Mesothelial cell of epicardium (in vitro differentiated cells): ENCODE measurements at regions not wholly inside any gene's neighbourhood (a gene's known extent, or its start where the extent isn't known, plus 50 kb on each side); places are given as distances from the start of the nearest gene placed in this dataset.

ENCODE experiments used
- DNase-seq, 2 experiments: peaks; one replicate each; pipeline ENCODE4 v3.0.0; 2021; ENCODE audit warnings: low spot score in 2 of 2; ENCODE audit not compliant: unreplicated experiment in 2 of 2
- H3K27ac Mint-ChIP-seq: 2 replicates; pipeline ENCODE4 v1.8.0; 2021; ENCODE audit warnings: mixed read lengths
- H3K27me3 Mint-ChIP-seq: 2 replicates; pipeline ENCODE4 v1.8.0; 2021; ENCODE audit warnings: low read depth, mixed read lengths
- H3K36me3 Mint-ChIP-seq: 2 replicates; pipeline ENCODE4 v1.8.0; 2021; ENCODE audit warnings: mixed read lengths
- H3K4me1 Mint-ChIP-seq: 2 replicates; pipeline ENCODE4 v1.8.0; 2021; ENCODE audit warnings: mixed read lengths
- H3K4me3 Mint-ChIP-seq: 2 replicates; pipeline ENCODE4 v1.8.0; 2021; ENCODE audit warnings: mild to moderate bottlenecking, moderate library complexity, mixed read lengths
- H3K9me3 Mint-ChIP-seq: 2 replicates; pipeline ENCODE4 v1.8.0; 2021; ENCODE audit warnings: mixed read lengths
- CTCF ChIP-seq: fragments of 200-600 bp; sonication (generic); IDR thresholded peaks from one replicate; pipeline ENCODE4 v1.5.0; 2021; ENCODE audit warnings: antibody characterized with exemption; ENCODE audit not compliant: unreplicated experiment

DNA sequence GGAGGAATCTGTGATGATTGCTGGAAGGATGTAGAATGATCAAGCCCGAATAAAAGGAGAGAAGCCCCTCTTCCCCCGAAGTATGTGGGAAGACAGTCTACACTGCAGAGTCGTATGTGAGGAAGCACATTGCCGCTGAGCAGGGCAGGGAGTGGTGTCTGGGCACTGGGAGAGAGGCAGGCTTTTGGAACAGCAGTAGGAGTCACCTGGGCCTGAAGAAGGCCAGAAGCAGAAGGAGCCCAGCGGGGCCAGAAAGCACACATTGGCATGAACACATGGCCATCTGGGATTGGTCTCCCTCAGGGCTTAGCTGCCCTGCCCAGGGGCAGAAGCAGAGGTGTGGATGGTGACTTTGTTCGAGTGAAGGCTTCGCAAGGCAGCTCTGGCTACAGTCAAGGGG lies 162.8 kb downstream of the ERCC6L2 start:
- peaks cover 5% of the 10 kb centered on the region for H3K27me3 Mint-ChIP-seq
- no peaks in the 10 kb centered on the region for H3K4me1 Mint-ChIP-seq
- DNase-seq, result no peak
- peaks cover 34% of the 10 kb centered on the region for H3K9me3 Mint-ChIP-seq
- H3K4me3 Mint-ChIP-seq, result no peak overlapping the region
- H3K27ac Mint-ChIP-seq, result no peak overlapping the region
- peaks cover 12% of the 10 kb centered on the region for H3K36me3 Mint-ChIP-seq
- no peak for TF ChIP-seq CTCF

- Mint-ChIP-seq H3K4me1 (no peaks in the 10 kb centered on the region), H3K27me3 (peaks cover 14% of the 10 kb centered on the region), H3K36me3 (peaks cover 12% of the 10 kb centered on the region), H3K4me3 (no peak overlapping the region), H3K27ac (no peak overlapping the region), H3K9me3 (peaks cover 34% of the 10 kb centered on the region)
- DNase-seq, result no peak
- no peak for TF ChIP-seq CTCF
Measured at GRCh38 chr9:96034553-96035122, 159.1 kb downstream of the ERCC6L2 start.

DNA sequence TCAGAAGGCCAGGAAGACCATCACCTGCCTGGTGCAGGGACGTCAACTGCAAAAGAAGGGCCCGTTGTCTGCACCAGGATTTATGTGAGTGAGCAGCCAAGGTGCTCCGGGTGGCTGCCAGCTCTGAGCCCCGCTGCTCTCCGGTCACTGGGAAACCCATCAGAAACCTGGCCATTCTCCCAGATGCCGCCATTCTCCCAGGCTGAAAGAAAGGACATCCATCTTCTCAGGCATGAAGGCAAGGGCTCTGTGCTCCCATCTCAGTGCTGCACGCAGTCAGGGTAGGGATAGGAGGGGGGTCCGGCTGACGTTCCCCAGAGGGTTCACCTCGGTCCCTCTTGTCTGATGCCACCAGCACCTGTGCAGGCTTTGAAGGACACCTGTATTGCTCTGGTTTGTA lies 158.4 kb downstream of the ERCC6L2 start:
- Mint-ChIP-seq H3K9me3 (peaks cover 29% of the 10 kb centered on the region), H3K4me3 (no peak overlapping the region), H3K27me3 (peaks cover 19% of the 10 kb centered on the region), H3K36me3 (peaks cover 10% of the 10 kb centered on the region), H3K27ac (no peak overlapping the region), H3K4me1 (no peaks in the 10 kb centered on the region)
- no peak for DNase-seq
- TF ChIP-seq CTCF, result no peak

DNA sequence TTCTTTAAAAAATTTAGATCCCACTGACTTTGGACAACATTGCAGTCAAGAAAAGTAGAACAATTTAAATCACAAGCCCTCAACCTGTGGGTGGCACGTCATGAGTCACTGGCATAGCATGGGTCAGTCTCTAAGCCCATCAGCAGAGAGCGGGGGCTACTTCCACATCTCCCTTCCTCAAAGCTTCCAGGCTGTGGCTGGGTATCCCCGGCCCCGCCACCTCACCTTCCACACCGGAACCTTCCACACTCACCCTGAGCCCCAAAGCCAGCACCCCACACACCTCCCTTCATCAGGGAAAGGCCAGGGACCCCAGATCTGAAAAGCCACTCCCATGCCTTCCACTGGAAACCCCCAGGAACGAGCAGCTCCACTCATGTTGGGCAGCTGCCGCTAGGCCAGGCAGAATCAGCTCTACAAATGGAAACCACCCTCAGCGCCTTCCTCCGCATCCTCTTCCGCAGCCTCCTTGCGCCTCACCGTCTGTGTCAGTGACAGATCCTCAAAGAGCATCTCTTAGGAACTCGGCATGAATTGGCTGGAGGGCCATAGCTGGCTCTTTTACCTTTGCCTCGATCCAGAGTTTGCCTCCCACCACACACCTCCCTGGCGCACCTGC lies 156.5 kb downstream of the ERCC6L2 start:
- no peak for DNase-seq
- Mint-ChIP-seq H3K27ac (no peak overlapping the region), H3K9me3 (peaks cover 12% of the 10 kb centered on the region), H3K36me3 (no peaks in the 10 kb centered on the region), H3K27me3 (peaks cover 35% of the 10 kb centered on the region), H3K4me1 (peaks cover 7% of the 10 kb centered on the region), H3K4me3 (no peak overlapping the region)
- TF ChIP-seq CTCF, result no peak

DNA sequence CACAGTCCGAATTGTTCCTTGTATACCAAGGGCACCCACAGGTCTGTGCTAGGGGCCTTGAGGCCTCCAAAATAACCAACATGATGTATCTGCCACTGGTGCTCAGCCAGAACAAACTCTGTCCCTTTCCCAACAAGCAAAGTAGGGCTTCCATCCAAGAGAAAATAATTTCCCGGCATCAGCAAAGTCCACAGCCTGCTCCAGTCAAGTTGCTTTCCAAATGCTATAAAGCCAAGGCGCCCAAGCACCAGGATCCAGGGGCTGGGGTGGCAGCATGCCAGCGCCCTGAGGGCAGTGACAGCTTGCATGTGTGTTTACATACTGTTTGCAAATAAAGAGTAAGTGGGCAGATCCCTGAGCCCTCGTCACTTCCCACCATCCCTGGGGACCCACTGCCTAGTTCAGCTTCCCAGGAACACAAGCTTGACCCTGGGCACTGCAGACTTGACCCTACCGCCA lies 155.9 kb downstream of the ERCC6L2 start:
- TF ChIP-seq CTCF, result no peak
- DNase-seq, result no peak
- H3K36me3 Mint-ChIP-seq, result no peaks in the 10 kb centered on the region
- peaks cover 41% of the 10 kb centered on the region for H3K27me3 Mint-ChIP-seq
- H3K27ac Mint-ChIP-seq, result no peak overlapping the region
- no peak overlapping the region for H3K4me3 Mint-ChIP-seq
- peaks cover 7% of the 10 kb centered on the region for H3K4me1 Mint-ChIP-seq
- H3K9me3 Mint-ChIP-seq, result peaks cover 11% of the 10 kb centered on the region
